ENCODE measurements at regions not wholly inside any gene's neighbourhood (a gene's known extent, or its start where the extent isn't known, plus 50 kb on each side); places are given as distances from the start of the nearest gene placed in this dataset.
A peak's percentile ranks its signal among the peaks of the same experiment; 100 is the strongest.
"Not testable (repeated sequence)": the region's sequence is repeated elsewhere in the genome, so short reads cannot be mapped to it uniquely, and the experiment has no call there.

GRCh38 chrX:25851141-25851540, 287.0 kb upstream of the MAGEB18 start:
- no peak for DNase-seq (ENCODE audit: low spot score)

- DNase-seq (ENCODE audit: low spot score), result no peak
Observed at GRCh38 chrX:25853002-25853479, 285.1 kb upstream of the MAGEB18 start.

GRCh38 chrX:25858273-25858880, 279.8 kb upstream of the MAGEB18 start:
- DNase-seq (ENCODE audit: low spot score), result no peak

GRCh38 chrX:25860322-25860721, 277.8 kb upstream of the MAGEB18 start:
- DNase-seq (ENCODE audit: low spot score), result no peak

- no peak for DNase-seq (ENCODE audit: low spot score)
Observed at GRCh38 chrX:25869761-25870160, 268.4 kb upstream of the MAGEB18 start.

GRCh38 chrX:25872786-25873185, 265.4 kb upstream of the MAGEB18 start:
- no peak for DNase-seq (ENCODE audit: low spot score)

GRCh38 chrX:25873196-25873595, 264.9 kb upstream of the MAGEB18 start:
- no peak for DNase-seq (ENCODE audit: low spot score)

- no peak for DNase-seq (ENCODE audit: low spot score)
Observed at GRCh38 chrX:25878806-25879205, 259.3 kb upstream of the MAGEB18 start.

- DNase-seq (ENCODE audit: low spot score), result not testable (repeated sequence)
Observed at GRCh38 chrX:25882503-25882902, 255.6 kb upstream of the MAGEB18 start.

GRCh38 chrX:25897758-25898157, 240.4 kb upstream of the MAGEB18 start:
- DNase-seq (ENCODE audit: low spot score), result no peak

GRCh38 chrX:25905728-25906127, 232.4 kb upstream of the MAGEB18 start:
- not testable (repeated sequence) for DNase-seq (ENCODE audit: low spot score)

- no peak for DNase-seq (ENCODE audit: low spot score)
Observed at GRCh38 chrX:25925946-25926345, 212.2 kb upstream of the MAGEB18 start.

- no peak for DNase-seq (ENCODE audit: low spot score)
Observed at GRCh38 chrX:25928316-25928715, 209.8 kb upstream of the MAGEB18 start.

GRCh38 chrX:25941087-25941486, 197.1 kb upstream of the MAGEB18 start:
- DNase-seq (ENCODE audit: low spot score), result no peak

- DNase-seq (ENCODE audit: low spot score), result no peak
Observed at GRCh38 chrX:25941559-25942250, 196.4 kb upstream of the MAGEB18 start.

- DNase-seq (ENCODE audit: low spot score), result peak; percentile 52
Observed at GRCh38 chrX:25968920-25969319, 169.2 kb upstream of the MAGEB18 start.

- no peak for DNase-seq (ENCODE audit: low spot score)
Observed at GRCh38 chrX:25976683-25977310, 161.3 kb upstream of the MAGEB18 start.

GRCh38 chrX:25998687-25999086, 139.5 kb upstream of the MAGEB18 start:
- DNase-seq (ENCODE audit: low spot score), result no peak

GRCh38 chrX:26007462-26007861, 130.7 kb upstream of the MAGEB18 start:
- DNase-seq (ENCODE audit: low spot score), result no peak

GRCh38 chrX:26008042-26008441, 130.1 kb upstream of the MAGEB18 start:
- no peak for DNase-seq (ENCODE audit: low spot score)

- DNase-seq (ENCODE audit: low spot score), result no peak
Observed at GRCh38 chrX:26008691-26009090, 129.5 kb upstream of the MAGEB18 start.

GRCh38 chrX:26019386-26019785, 118.8 kb upstream of the MAGEB18 start:
- no peak for DNase-seq (ENCODE audit: low spot score)

- DNase-seq (ENCODE audit: low spot score), result no peak
Observed at GRCh38 chrX:26026179-26026578, 112.0 kb upstream of the MAGEB18 start.
